ENCODE measurements at regions not wholly inside any gene's neighbourhood (a gene's known extent, or its start where the extent isn't known, plus 50 kb on each side); places are given as distances from the start of the nearest gene placed in this dataset.

GRCh38 chr16:52076801-52077201 is 470.1 kb downstream of the TOX3 start:
- Histone ChIP-seq H3K27me3 (ENCODE audit: insufficient read depth) (no peaks in the 10 kb centered on the region), H3K9me2 (ENCODE audit: insufficient read depth) (peaks cover 14% of the 10 kb centered on the region; the same call in 1 of the 2 replicates), H2AFZ (no peak overlapping the region; the same call in 1 of the 2 replicates), H3K36me3 (ENCODE audit: insufficient read depth) (no peaks in the 10 kb centered on the region), H3K79me2 (replicated peaks; ENCODE audit: insufficient read depth) (no peaks in the 10 kb centered on the region), H4K20me1 (replicated peaks; ENCODE audit: insufficient read depth) (no peaks in the 10 kb centered on the region), H3K4me3 (no peak overlapping the region), H3F3A (replicated peaks; ENCODE audit: low read depth) (no peaks in the 10 kb centered on the region), H3K4me1 (ENCODE audit: insufficient read depth) (no peaks in the 10 kb centered on the region), H3K27ac (ENCODE audit: low read depth) (no peak overlapping the region), H3K4me2 (no peak overlapping the region)
- DNase-seq (ENCODE audit: low spot score): no peak
- H3K27me3 Mint-ChIP-seq (ENCODE audit: insufficient read depth, low read depth, poor library complexity): no peaks in the 10 kb centered on the region
- no peak overlapping the region for H3K27ac Mint-ChIP-seq
- ATAC-seq: no peak
- 0 out of 3 replicates have a peak, but pooled peaks cover 2% of the 10 kb centered on the region for H3K4me1 Mint-ChIP-seq
- TF ChIP-seq NANOG (IDR thresholded peaks at IDR 0.05; ENCODE audit: borderline replicate concordance) (no peak), STAT1 (IDR thresholded peaks at IDR 0.05; ENCODE audit: unreplicated experiment) (no peak), JUNB (IDR thresholded peaks at IDR 0.05; ENCODE audit: unreplicated experiment) (no peak), EZH2phosphoT487 (IDR thresholded peaks at IDR 0.05; ENCODE audit: unreplicated experiment) (no peak), ZNF114 (CRISPR knock-in tag; IDR thresholded peaks at IDR 0.05) (no peak), ZNF331 (CRISPR knock-in tag; IDR thresholded peaks at IDR 0.05; ENCODE audit: low read depth) (no peak), CREB1 (CRISPR knock-in tag; IDR thresholded peaks at IDR 0.05; ENCODE audit: low read depth) (no peak), ETS1 (IDR thresholded peaks at IDR 0.05) (no peak), REST (IDR thresholded peaks at IDR 0.05; ENCODE audit: unreplicated experiment) (no peak), CTCF (conservative IDR thresholded peaks at IDR 0.05; ENCODE audit: low read depth in 2 of 2) (no peak), POLR2AphosphoS5 (IDR thresholded peaks at IDR 0.05; ENCODE audit: low read depth) (no peak), EZH2 (IDR thresholded peaks at IDR 0.05; ENCODE audit: low read depth, unreplicated experiment) (no peak), ZNF462 (CRISPR knock-in tag; IDR thresholded peaks at IDR 0.05) (no peak)
- no peaks in the 10 kb centered on the region for H3K36me3 Mint-ChIP-seq (ENCODE audit: low read depth)
- H3K9me3 Mint-ChIP-seq: no peaks in the 10 kb centered on the region
- no peak overlapping the region for H3K4me3 Mint-ChIP-seq
